Astrocyte of the spinal cord (primary cell): ENCODE measurements at regions not wholly inside any gene's neighbourhood (a gene's known extent, or its start where the extent isn't known, plus 50 kb on each side); places are given as distances from the start of the nearest gene placed in this dataset.
A peak's percentile ranks its signal among the peaks of the same experiment; 100 is the strongest.
"Not testable (repeated sequence)": the region's sequence is repeated elsewhere in the genome, so short reads cannot be mapped to it uniquely, and the experiment has no call there.

ENCODE experiments used
- DNase-seq: peaks from one replicate; pipeline ENCODE4 v3.0.0; 2011; ENCODE audit warnings: low read depth, low spot score
- H3K4me3 ChIP-seq: 2 replicates; pipeline ENCODE4 v1.5.1; 2011; ENCODE audit warnings: low read depth, mild to moderate bottlenecking, low read length, moderate library complexity
- in situ Hi-C: cut with HindIII; loops from 2 replicates; pipeline ENCODE4 v1.10.0; 2017; ENCODE audit warnings: low sequenced_read_pairs
- TF ChIP-seq, protein P1 (sequence below): IDR thresholded peaks from 2 replicates; pipeline ENCODE4 v1.5.1; 2012; ENCODE audit warnings: low read depth, mild to moderate bottlenecking, low read length, inconsistent platforms

- in situ Hi-C loops, result no loop called here
- no peak for DNase-seq
- no peak overlapping the region for H3K4me3 ChIP-seq
- TF ChIP-seq, protein P1, sequence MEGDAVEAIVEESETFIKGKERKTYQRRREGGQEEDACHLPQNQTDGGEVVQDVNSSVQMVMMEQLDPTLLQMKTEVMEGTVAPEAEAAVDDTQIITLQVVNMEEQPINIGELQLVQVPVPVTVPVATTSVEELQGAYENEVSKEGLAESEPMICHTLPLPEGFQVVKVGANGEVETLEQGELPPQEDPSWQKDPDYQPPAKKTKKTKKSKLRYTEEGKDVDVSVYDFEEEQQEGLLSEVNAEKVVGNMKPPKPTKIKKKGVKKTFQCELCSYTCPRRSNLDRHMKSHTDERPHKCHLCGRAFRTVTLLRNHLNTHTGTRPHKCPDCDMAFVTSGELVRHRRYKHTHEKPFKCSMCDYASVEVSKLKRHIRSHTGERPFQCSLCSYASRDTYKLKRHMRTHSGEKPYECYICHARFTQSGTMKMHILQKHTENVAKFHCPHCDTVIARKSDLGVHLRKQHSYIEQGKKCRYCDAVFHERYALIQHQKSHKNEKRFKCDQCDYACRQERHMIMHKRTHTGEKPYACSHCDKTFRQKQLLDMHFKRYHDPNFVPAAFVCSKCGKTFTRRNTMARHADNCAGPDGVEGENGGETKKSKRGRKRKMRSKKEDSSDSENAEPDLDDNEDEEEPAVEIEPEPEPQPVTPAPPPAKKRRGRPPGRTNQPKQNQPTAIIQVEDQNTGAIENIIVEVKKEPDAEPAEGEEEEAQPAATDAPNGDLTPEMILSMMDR, result no peak
These were observed 747.0 kb upstream of the CDH6 start for GRCh38 chr5:30446456-30446855.

- H3K4me3 ChIP-seq, result no peak overlapping the region
- no peak for DNase-seq
- TF ChIP-seq, protein P1, result no peak
- in situ Hi-C loops, result no loop called here
These were observed 754.7 kb upstream of the CDH6 start for GRCh38 chr5:30438785-30439184.

GRCh38 chr5:30436691-30437090 lies 756.8 kb upstream of the CDH6 start:
- no peak for DNase-seq
- TF ChIP-seq, protein P1, result no peak
- in situ Hi-C loops, result no loop called here
- no peak overlapping the region for H3K4me3 ChIP-seq

DNA sequence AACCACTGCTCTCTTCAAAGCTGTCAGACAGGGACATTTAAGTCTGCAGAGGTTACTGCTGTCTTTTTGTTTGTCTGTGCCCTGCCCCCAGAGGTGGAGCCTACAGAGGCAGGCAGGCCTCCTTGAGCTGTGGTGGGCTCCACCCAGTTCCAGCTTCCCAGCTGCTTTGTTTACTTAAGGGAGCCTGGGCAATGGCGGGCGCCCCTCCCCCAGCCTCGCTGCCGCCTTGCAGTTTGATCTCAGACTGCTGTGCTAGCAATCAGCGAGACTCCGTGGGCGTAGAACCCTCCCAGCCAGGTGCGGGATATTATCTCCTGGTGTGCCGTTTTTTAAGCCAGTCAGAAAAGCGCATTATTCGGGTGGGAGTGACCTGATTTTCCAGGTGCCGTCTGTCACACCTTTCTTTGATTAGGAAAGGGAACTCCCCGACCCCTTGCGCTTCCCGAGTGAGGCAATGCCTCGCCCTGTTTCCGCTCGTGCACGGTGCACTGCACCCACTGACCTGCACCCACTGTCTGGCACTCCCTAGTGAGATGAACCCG lies 764.5 kb upstream of the CDH6 start:
- DNase-seq, H3K4me3 ChIP-seq, in situ Hi-C loops: not testable (repeated sequence)

GRCh38 chr5:30414078-30414477 lies 779.4 kb upstream of the CDH6 start:
- in situ Hi-C loops, result no loop called here
- TF ChIP-seq, protein P1, result no peak
- H3K4me3 ChIP-seq, result no peak overlapping the region
- no peak for DNase-seq

GRCh38 chr5:30413540-30413939 lies 779.9 kb upstream of the CDH6 start:
- in situ Hi-C loops, result no loop called here
- TF ChIP-seq, protein P1, result peak; percentile 21
- H3K4me3 ChIP-seq, result no peak overlapping the region
- DNase-seq, result peak; percentile 7

- TF ChIP-seq, protein P1, result no peak
- in situ Hi-C loops, result no loop called here
- H3K4me3 ChIP-seq, result no peak overlapping the region
- DNase-seq, result peak; percentile 64
These were observed 787.7 kb upstream of the CDH6 start for GRCh38 chr5:30405821-30406220.
